Body of pancreas (tissue), 4 donors: ENCODE measurements at regions not wholly inside any gene's neighbourhood (a gene's known extent, or its start where the extent isn't known, plus 50 kb on each side); places are given as distances from the start of the nearest gene placed in this dataset.

Experiments
- ATAC-seq: fragments of 150-250 bp; one replicate; pipeline ENCODE4 v1.9.1; 2016
- DNase-seq, 4 donors: peaks; one replicate each; pipeline ENCODE4 v3.0.0-alpha.2; 2019
- H3K27ac ChIP-seq, 4 donors: fragments of 200-600 bp; sonication (generic); 1 replicate in 3 of 4; 2 replicates in 1 of 4; pipeline versions ENCODE4 v1.5.1 to v1.6.1; 2016 to 2019; ENCODE audit warnings: mild to moderate bottlenecking in 1 of 4, mixed read lengths in 1 of 4, moderate library complexity in 1 of 4
- H3K27me3 ChIP-seq, 2 donors: fragments of 200-600 bp; sonication (generic); one replicate each; pipeline ENCODE4 v1.6.0; 2016; ENCODE audit warnings: mild to moderate bottlenecking in 1 of 2
- H3K36me3 ChIP-seq, 2 donors: fragments of 200-600 bp; sonication (generic); replicated peaks in 1 of 2; 2 replicates each; pipeline ENCODE4 v1.5.1; 2016; ENCODE audit warnings: low read depth in 2 of 2; ENCODE audit not compliant: insufficient read depth in 1 of 2
- H3K4me1 ChIP-seq: fragments of 200-600 bp; sonication (generic); one replicate; pipeline ENCODE4 v1.6.0; 2016
- H3K4me3 ChIP-seq, 2 donors: fragments of 200-600 bp; sonication (generic); 1 replicate in 1 of 2; 2 replicates in 1 of 2; pipeline ENCODE4 v1.5.1; 2016 to 2019
- H3K9me3 ChIP-seq, 3 donors: fragments of 200-600 bp; sonication (generic); 1 replicate in 2 of 3; 2 replicates in 1 of 3; pipeline ENCODE4 v1.5.1; 2016
- CTCF ChIP-seq, 7 experiments: fragments of 450-650 bp in 4 of 7; fragments of 200-600 bp in 3 of 7; sonication (generic) in 3 of 7; IDR thresholded peaks; one replicate each; pipeline ENCODE4 v1.5.1; 2016 to 2019; ENCODE audit warnings: antibody characterized with exemption in 7 of 7
- POLR2A ChIP-seq, 3 donors: fragments of 450-650 bp; IDR thresholded peaks; one replicate each; pipeline ENCODE4 v1.6.1; 2016; ENCODE audit warnings: antibody characterized with exemption in 3 of 3, mild to moderate bottlenecking in 2 of 3
- WGBS, 2 donors: methylation state at CpG; one replicate each; pipeline ENCODE4 v1.1.5; 2017; 5-methylcytosine and 5-hydroxymethylcytosine counted together
- intact Hi-C: fragments of 100-400 bp; cut with DNase I; formaldehyde crosslinking; loops from one replicate; pipeline ENCODE4 v1.15.1; 2023

- no peak for TF ChIP-seq POLR2A (IDR thresholded peaks at IDR 0.05)
- TF ChIP-seq CTCF (IDR thresholded peaks at IDR 0.05) = no peak
- H3K9me3 ChIP-seq = no peaks in the 10 kb centered on the region
- peaks cover 0 to 4% of the 10 kb centered on the region in 2 donors for H3K27me3 ChIP-seq
- no peaks in the 10 kb centered on the region for H3K36me3 ChIP-seq
- no peaks in the 10 kb centered on the region for H3K4me1 ChIP-seq
- DNase-seq (no peak), ATAC-seq (no peak)
- WGBS, 2 donors = 73 to 79% methylated on average over 5 of the region's 5 CpGs
- intact Hi-C loops = no loop called here
- H3K27ac ChIP-seq = no peak overlapping the region
- H3K4me3 ChIP-seq = no peak overlapping the region
Measured at GRCh38 chr10:47145290-47145934, 154.6 kb upstream of the GDF10 start.

DNA sequence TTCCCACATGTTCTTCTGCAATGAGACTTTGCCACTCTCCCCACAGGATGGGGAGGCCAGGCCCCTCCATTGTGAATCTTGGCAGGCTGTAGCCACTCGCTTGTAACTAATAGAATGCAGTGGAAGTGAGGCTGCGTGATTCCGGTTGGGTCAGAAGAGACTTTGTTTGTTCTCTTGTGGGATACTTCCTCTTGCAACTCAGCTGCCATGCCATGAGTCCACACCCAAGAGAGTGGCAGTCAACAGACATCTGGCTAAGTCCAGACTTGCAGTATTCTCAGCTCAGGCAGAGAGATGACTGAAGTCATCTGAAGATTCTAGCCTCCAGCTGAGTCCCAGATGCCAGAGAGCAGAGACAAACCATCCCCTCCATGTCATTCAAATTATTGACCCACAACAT lies 153.4 kb upstream of the GDF10 start:
- DNase-seq = no peak
- ATAC-seq = no peak
- WGBS, 2 donors = 73% methylated on average over 3 of the region's 3 CpGs; no CpG with 5 or more reads in 1 of the 2 donors

GRCh38 chr10:47147186-47147585 lies 152.8 kb upstream of the GDF10 start:
- H3K4me3 ChIP-seq = no peak overlapping the region
- no peaks in the 10 kb centered on the region for H3K9me3 ChIP-seq
- intact Hi-C loops = no loop called here
- ATAC-seq = no peak
- H3K27me3 ChIP-seq = peaks cover 0 to 4% of the 10 kb centered on the region in 2 donors
- DNase-seq = no peak
- no peaks in the 10 kb centered on the region for H3K4me1 ChIP-seq
- TF ChIP-seq POLR2A (IDR thresholded peaks at IDR 0.05) = no peak
- no peak for TF ChIP-seq CTCF (IDR thresholded peaks at IDR 0.05)
- no peak overlapping the region for H3K27ac ChIP-seq
- no peaks in the 10 kb centered on the region for H3K36me3 ChIP-seq

More for the DNA sequence above, 153.4 kb upstream of the GDF10 start:
- H3K4me3 ChIP-seq = no peak overlapping the region
- TF ChIP-seq POLR2A (IDR thresholded peaks at IDR 0.05) = no peak
- TF ChIP-seq CTCF (IDR thresholded peaks at IDR 0.05) = no peak
- H3K27me3 ChIP-seq = peaks cover 0 to 4% of the 10 kb centered on the region in 2 donors
- H3K9me3 ChIP-seq = no peaks in the 10 kb centered on the region
- no peaks in the 10 kb centered on the region for H3K4me1 ChIP-seq
- H3K36me3 ChIP-seq = no peaks in the 10 kb centered on the region
- H3K27ac ChIP-seq = no peak overlapping the region
- intact Hi-C loops = no loop called here

GRCh38 chr10:47150581-47150980 lies 149.4 kb upstream of the GDF10 start:
- DNase-seq = no peak
- TF ChIP-seq CTCF (IDR thresholded peaks at IDR 0.05) (no peak), POLR2A (IDR thresholded peaks at IDR 0.05) (no peak)
- no peak overlapping the region for H3K4me3 ChIP-seq
- no peaks in the 10 kb centered on the region for H3K4me1 ChIP-seq
- H3K27ac ChIP-seq = no peak overlapping the region
- no peak for ATAC-seq
- WGBS, 2 donors = 40 to 60% methylated on average over 3 of the region's 3 CpGs
- H3K36me3 ChIP-seq = no peaks in the 10 kb centered on the region
- H3K27me3 ChIP-seq = peaks cover 0 to 4% of the 10 kb centered on the region in 2 donors
- intact Hi-C loops = no loop called here
- H3K9me3 ChIP-seq = peaks cover 0 to 3% (median 0%) of the 10 kb centered on the region in 3 donors

GRCh38 chr10:47151920-47152319 lies 148.1 kb upstream of the GDF10 start:
- Histone ChIP-seq H3K36me3 (no peaks in the 10 kb centered on the region), H3K4me3 (no peak overlapping the region), H3K27ac (no peak overlapping the region), H3K9me3 (peaks cover 0 to 3% (median 0%) of the 10 kb centered on the region in 3 donors), H3K4me1 (no peaks in the 10 kb centered on the region), H3K27me3 (peaks cover 0 to 4% of the 10 kb centered on the region in 2 donors)
- ATAC-seq = no peak
- intact Hi-C loops = no loop called here
- no peak for TF ChIP-seq POLR2A (IDR thresholded peaks at IDR 0.05)
- no peak for TF ChIP-seq CTCF (IDR thresholded peaks at IDR 0.05)
- no peak for DNase-seq
- 69 to 70% methylated on average over 6 of the region's 6 CpGs for WGBS, 2 donors
